ENCODE measurements at regions not wholly inside any gene's neighbourhood (a gene's known extent, or its start where the extent isn't known, plus 50 kb on each side); places are given as distances from the start of the nearest gene placed in this dataset.
"Not testable (repeated sequence)": the region's sequence is repeated elsewhere in the genome, so short reads cannot be mapped to it uniquely, and the experiment has no call there.

- Histone ChIP-seq H3K9ac (ENCODE audit: low read depth, low read length) (no peak overlapping the region), H3K27ac (ENCODE audit: low read depth, low read length) (no peak overlapping the region), H3K4me3 (ENCODE audit: low read depth, low read length) (no peak overlapping the region), H3K4me1 (ENCODE audit: control insufficient read depth, insufficient read depth, low read length) (no peaks in the 10 kb centered on the region), H3K27me3 (ENCODE audit: control insufficient read depth, insufficient read depth, low read length) (no peaks in the 10 kb centered on the region), H3K9me3 (ENCODE audit: control insufficient read depth, insufficient read depth, low read length) (no peaks in the 10 kb centered on the region), H3K36me3 (ENCODE audit: control insufficient read depth, insufficient read depth, low read length) (no peaks in the 10 kb centered on the region)
Observed at GRCh38 chr9:19885608-19886007, 96.8 kb upstream of the SLC24A2 start.

- Histone ChIP-seq H3K27me3 (ENCODE audit: control insufficient read depth, insufficient read depth, low read length) (no peaks in the 10 kb centered on the region), H3K27ac (ENCODE audit: low read depth, low read length) (no peak overlapping the region), H3K4me3 (ENCODE audit: low read depth, low read length) (no peak overlapping the region), H3K4me1 (ENCODE audit: control insufficient read depth, insufficient read depth, low read length) (no peaks in the 10 kb centered on the region), H3K36me3 (ENCODE audit: control insufficient read depth, insufficient read depth, low read length) (no peaks in the 10 kb centered on the region), H3K9ac (ENCODE audit: low read depth, low read length) (no peak overlapping the region), H3K9me3 (ENCODE audit: control insufficient read depth, insufficient read depth, low read length) (no peaks in the 10 kb centered on the region)
Observed at GRCh38 chr9:19879062-19879461, 90.2 kb upstream of the SLC24A2 start.

GRCh38 chr9:19876569-19877316, 87.9 kb upstream of the SLC24A2 start:
- no peaks in the 10 kb centered on the region for H3K4me1 ChIP-seq (ENCODE audit: control insufficient read depth, insufficient read depth, low read length)
- no peak overlapping the region for H3K27ac ChIP-seq (ENCODE audit: low read depth, low read length)
- no peaks in the 10 kb centered on the region for H3K27me3 ChIP-seq (ENCODE audit: control insufficient read depth, insufficient read depth, low read length)
- H3K4me3 ChIP-seq (ENCODE audit: low read depth, low read length): no peak overlapping the region
- no peak overlapping the region for H3K9ac ChIP-seq (ENCODE audit: low read depth, low read length)
- no peaks in the 10 kb centered on the region for H3K9me3 ChIP-seq (ENCODE audit: control insufficient read depth, insufficient read depth, low read length)
- no peaks in the 10 kb centered on the region for H3K36me3 ChIP-seq (ENCODE audit: control insufficient read depth, insufficient read depth, low read length)

- no peaks in the 10 kb centered on the region for H3K9me3 ChIP-seq (ENCODE audit: control insufficient read depth, insufficient read depth, low read length)
- H3K27me3 ChIP-seq (ENCODE audit: control insufficient read depth, insufficient read depth, low read length): no peaks in the 10 kb centered on the region
- H3K9ac ChIP-seq (ENCODE audit: low read depth, low read length): no peak overlapping the region
- no peak overlapping the region for H3K27ac ChIP-seq (ENCODE audit: low read depth, low read length)
- no peaks in the 10 kb centered on the region for H3K4me1 ChIP-seq (ENCODE audit: control insufficient read depth, insufficient read depth, low read length)
- H3K36me3 ChIP-seq (ENCODE audit: control insufficient read depth, insufficient read depth, low read length): no peaks in the 10 kb centered on the region
- H3K4me3 ChIP-seq (ENCODE audit: low read depth, low read length): no peak overlapping the region
Observed at GRCh38 chr9:19875291-19875920, 86.6 kb upstream of the SLC24A2 start.

- not testable (repeated sequence) for H3K27me3 ChIP-seq (ENCODE audit: control insufficient read depth, insufficient read depth, low read length); H3K4me3 ChIP-seq (ENCODE audit: low read depth, low read length); H3K9me3 ChIP-seq (ENCODE audit: control insufficient read depth, insufficient read depth, low read length); H3K36me3 ChIP-seq (ENCODE audit: control insufficient read depth, insufficient read depth, low read length); H3K9ac ChIP-seq (ENCODE audit: low read depth, low read length); H3K27ac ChIP-seq (ENCODE audit: low read depth, low read length); H3K4me1 ChIP-seq (ENCODE audit: control insufficient read depth, insufficient read depth, low read length)
Observed at GRCh38 chr9:19873188-19873587, 84.4 kb upstream of the SLC24A2 start.

- H3K4me1 ChIP-seq (ENCODE audit: control insufficient read depth, insufficient read depth, low read length): no peaks in the 10 kb centered on the region
- no peaks in the 10 kb centered on the region for H3K36me3 ChIP-seq (ENCODE audit: control insufficient read depth, insufficient read depth, low read length)
- no peaks in the 10 kb centered on the region for H3K27me3 ChIP-seq (ENCODE audit: control insufficient read depth, insufficient read depth, low read length)
- H3K9me3 ChIP-seq (ENCODE audit: control insufficient read depth, insufficient read depth, low read length): no peaks in the 10 kb centered on the region
- H3K4me3 ChIP-seq (ENCODE audit: low read depth, low read length): no peak overlapping the region
- H3K27ac ChIP-seq (ENCODE audit: low read depth, low read length): no peak overlapping the region
- no peak overlapping the region for H3K9ac ChIP-seq (ENCODE audit: low read depth, low read length)
Observed at GRCh38 chr9:19870988-19871387, 82.2 kb upstream of the SLC24A2 start.

- Histone ChIP-seq H3K9me3 (ENCODE audit: control insufficient read depth, insufficient read depth, low read length) (no peaks in the 10 kb centered on the region), H3K4me1 (ENCODE audit: control insufficient read depth, insufficient read depth, low read length) (no peaks in the 10 kb centered on the region), H3K9ac (ENCODE audit: low read depth, low read length) (no peak overlapping the region), H3K4me3 (ENCODE audit: low read depth, low read length) (no peak overlapping the region), H3K36me3 (ENCODE audit: control insufficient read depth, insufficient read depth, low read length) (no peaks in the 10 kb centered on the region), H3K27ac (ENCODE audit: low read depth, low read length) (no peak overlapping the region), H3K27me3 (ENCODE audit: control insufficient read depth, insufficient read depth, low read length) (no peaks in the 10 kb centered on the region)
Observed at GRCh38 chr9:19840953-19841352, 52.1 kb upstream of the SLC24A2 start.
